ENCODE measurements at regions not wholly inside any gene's neighbourhood (a gene's known extent, or its start where the extent isn't known, plus 50 kb on each side); places are given as distances from the start of the nearest gene placed in this dataset.

DNA sequence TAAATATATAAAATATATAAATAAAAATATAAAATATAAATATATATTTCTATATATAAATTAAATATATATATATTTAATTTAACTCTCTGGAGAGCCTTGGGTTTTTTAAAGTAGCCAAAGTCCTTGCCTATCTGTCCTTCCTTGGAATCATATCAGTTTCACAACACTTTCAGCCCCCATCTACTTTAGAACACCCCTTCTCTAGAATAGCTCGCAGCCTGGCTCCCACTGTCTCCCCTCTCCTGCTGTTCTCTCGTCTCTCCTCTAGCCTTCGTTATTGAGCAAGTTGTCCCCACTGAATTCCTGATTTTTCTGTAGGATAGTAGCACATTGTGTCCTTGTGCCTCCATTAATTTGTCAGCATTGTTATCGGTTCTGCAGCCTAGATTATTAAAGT, 677.0 kb downstream of the RNF144A start:
- no peaks in the 10 kb centered on the region for H3K4me1 ChIP-seq (replicated peaks in 1 of 2; ENCODE audit: control insufficient read depth in 2 of 2, insufficient read depth in 2 of 2, low read length in 2 of 2)
- no peaks in the 10 kb centered on the region for H4K20me1 ChIP-seq (replicated peaks; ENCODE audit: control insufficient read depth, insufficient read depth, low read length)
- H3K27ac ChIP-seq (ENCODE audit: extremely low read depth, low read depth, low read length) = no peak overlapping the region
- BruUV-seq (replicated peaks) = no TSS peak
- DNase-seq (ENCODE audit: extremely low read depth in 1 of 4, low spot score in 3 of 4) = no peak
- in situ Hi-C loops (cut with MboI) = no loop called here
- H3K27me3 ChIP-seq (ENCODE audit: control insufficient read depth in 2 of 2, insufficient read depth in 2 of 2, low read length in 2 of 2) = no peaks in the 10 kb centered on the region
- H2AFZ ChIP-seq (ENCODE audit: low read depth, low read length) = no peak overlapping the region
- H3K9me1 ChIP-seq (ENCODE audit: control insufficient read depth, insufficient read depth, low read length) = no peaks in the 10 kb centered on the region
- ATAC-seq = no peak
- ChIA-PET POLR2A (interaction anchor here (0.6 kb wide), 1 partner anchor 14 kb away, joined by 3 read pairs; no protein-coding TSS in a partner anchor), CTCF (ENCODE audit: low intra/inter-chr PET ratio) (no interaction called here)
- H3K9me3 ChIP-seq (replicated peaks; ENCODE audit: control insufficient read depth, insufficient read depth, low read depth, low read length) = no peaks in the 10 kb centered on the region
- TF ChIP-seq ARNT (IDR thresholded peaks at IDR 0.05) (no peak), ZNF197 (CRISPR knock-in tag; IDR thresholded peaks at IDR 0.05; ENCODE audit: low read depth) (no peak), ZFPM2 (CRISPR knock-in tag; IDR thresholded peaks at IDR 0.05) (no peak), THRAP3 (IDR thresholded peaks at IDR 0.05; ENCODE audit: borderline replicate concordance) (no peak), JUN (IDR thresholded peaks at IDR 0.05; ENCODE audit: borderline replicate concordance, low read depth, low read length) (no peak), JUN (CRISPR knock-in tag; IDR thresholded peaks at IDR 0.05; ENCODE audit: borderline replicate concordance) (no peak), ZNF699 (CRISPR knock-in tag; IDR thresholded peaks at IDR 0.05; ENCODE audit: insufficient replicate concordance) (no peak), ZNF57 (CRISPR knock-in tag; IDR thresholded peaks at IDR 0.05) (no peak), ZNF445 (CRISPR knock-in tag; IDR thresholded peaks at IDR 0.05; ENCODE audit: low read depth) (no peak), PHF21A (IDR thresholded peaks at IDR 0.05; ENCODE audit: borderline replicate concordance, low read depth) (no peak)
- TF ChIP-seq, protein P1, sequence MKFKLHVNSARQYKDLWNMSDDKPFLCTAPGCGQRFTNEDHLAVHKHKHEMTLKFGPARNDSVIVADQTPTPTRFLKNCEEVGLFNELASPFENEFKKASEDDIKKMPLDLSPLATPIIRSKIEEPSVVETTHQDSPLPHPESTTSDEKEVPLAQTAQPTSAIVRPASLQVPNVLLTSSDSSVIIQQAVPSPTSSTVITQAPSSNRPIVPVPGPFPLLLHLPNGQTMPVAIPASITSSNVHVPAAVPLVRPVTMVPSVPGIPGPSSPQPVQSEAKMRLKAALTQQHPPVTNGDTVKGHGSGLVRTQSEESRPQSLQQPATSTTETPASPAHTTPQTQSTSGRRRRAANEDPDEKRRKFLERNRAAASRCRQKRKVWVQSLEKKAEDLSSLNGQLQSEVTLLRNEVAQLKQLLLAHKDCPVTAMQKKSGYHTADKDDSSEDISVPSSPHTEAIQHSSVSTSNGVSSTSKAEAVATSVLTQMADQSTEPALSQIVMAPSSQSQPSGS (CRISPR knock-in tag; IDR thresholded peaks at IDR 0.05) = no peak
- TF ChIP-seq, protein P2, sequence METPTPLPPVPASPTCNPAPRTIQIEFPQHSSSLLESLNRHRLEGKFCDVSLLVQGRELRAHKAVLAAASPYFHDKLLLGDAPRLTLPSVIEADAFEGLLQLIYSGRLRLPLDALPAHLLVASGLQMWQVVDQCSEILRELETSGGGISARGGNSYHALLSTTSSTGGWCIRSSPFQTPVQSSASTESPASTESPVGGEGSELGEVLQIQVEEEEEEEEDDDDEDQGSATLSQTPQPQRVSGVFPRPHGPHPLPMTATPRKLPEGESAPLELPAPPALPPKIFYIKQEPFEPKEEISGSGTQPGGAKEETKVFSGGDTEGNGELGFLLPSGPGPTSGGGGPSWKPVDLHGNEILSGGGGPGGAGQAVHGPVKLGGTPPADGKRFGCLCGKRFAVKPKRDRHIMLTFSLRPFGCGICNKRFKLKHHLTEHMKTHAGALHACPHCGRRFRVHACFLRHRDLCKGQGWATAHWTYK (CRISPR knock-in tag; IDR thresholded peaks at IDR 0.05) = no peak
- H3K4me2 ChIP-seq (ENCODE audit: insufficient read depth, low read length) = no peak overlapping the region
- 0% methylated on average over 4 of the region's 4 CpGs for WGBS (ENCODE audit: insufficient coverage, low coverage, missing lambda C conversion rate)
- H3K79me2 ChIP-seq (ENCODE audit: control insufficient read depth, insufficient read depth, low read length) = no peaks in the 10 kb centered on the region
- FAIRE-seq = no peak
- no peak overlapping the region for H3K9ac ChIP-seq (ENCODE audit: insufficient read depth in 1 of 2, low read depth in 2 of 2, low read length in 2 of 2)
- H3K4me3 ChIP-seq = no peak overlapping the region
- intact Hi-C loops (cut with micrococcal nuclease) = no loop called here
- no peaks in the 10 kb centered on the region for H3K36me3 ChIP-seq (ENCODE audit: control insufficient read depth, insufficient read depth, low read length)

Measured in K562 (cell line).